ENCODE measurements at regions not wholly inside any gene's neighbourhood (a gene's known extent, or its start where the extent isn't known, plus 50 kb on each side); places are given as distances from the start of the nearest gene placed in this dataset.
"Not testable (repeated sequence)": the region's sequence is repeated elsewhere in the genome, so short reads cannot be mapped to it uniquely, and the experiment has no call there.

GRCh38 chr4:66465111-66465510 is 794.8 kb upstream of the EPHA5 start:
- Histone ChIP-seq H3K4me2 (ENCODE audit: low read depth, low read length, poor library complexity, severe bottlenecking) (no peak overlapping the region), H3K27ac (ENCODE audit: low read depth, low read length) (no peak overlapping the region), H3K4me3 (ENCODE audit: insufficient read depth, low read length, poor library complexity, severe bottlenecking) (no peak overlapping the region), H3K79me2 (ENCODE audit: insufficient read depth, low read length) (no peaks in the 10 kb centered on the region), H3F3A (ENCODE audit: insufficient read depth) (no peaks in the 10 kb centered on the region), H2AFZ (ENCODE audit: low read depth, low read length, severe bottlenecking) (no peak overlapping the region), H4K20me1 (ENCODE audit: low read depth, low read length) (no peaks in the 10 kb centered on the region), H3K27me3 (ENCODE audit: low read length) (no peaks in the 10 kb centered on the region), H3K9ac (ENCODE audit: low read length) (no peak overlapping the region), H3K36me3 (ENCODE audit: low read length) (no peaks in the 10 kb centered on the region), H3K9me2 (replicated peaks; ENCODE audit: insufficient read depth, low read length) (no peaks in the 10 kb centered on the region), H3K9me3 (ENCODE audit: insufficient read depth, low read length) (no peaks in the 10 kb centered on the region)
- TF ChIP-seq EZH2phosphoT487 (conservative IDR thresholded peaks at IDR 0.05; ENCODE audit: low read length) (no peak), CTCF (IDR thresholded peaks at IDR 0.05; ENCODE audit: insufficient read depth, low read length, poor library complexity, severe bottlenecking) (no peak)

- H3K9me3 ChIP-seq (ENCODE audit: insufficient read depth, low read length); H4K20me1 ChIP-seq (ENCODE audit: low read depth, low read length); H3K36me3 ChIP-seq (ENCODE audit: low read length); H3K9ac ChIP-seq (ENCODE audit: low read length); H2AFZ ChIP-seq (ENCODE audit: low read depth, low read length, severe bottlenecking); H3K27ac ChIP-seq (ENCODE audit: low read depth, low read length); H3K79me2 ChIP-seq (ENCODE audit: insufficient read depth, low read length); H3K9me2 ChIP-seq (replicated peaks; ENCODE audit: insufficient read depth, low read length); H3K4me2 ChIP-seq (ENCODE audit: low read depth, low read length, poor library complexity, severe bottlenecking); H3K4me3 ChIP-seq (ENCODE audit: insufficient read depth, low read length, poor library complexity, severe bottlenecking); H3K27me3 ChIP-seq (ENCODE audit: low read length); H3F3A ChIP-seq (ENCODE audit: insufficient read depth): not testable (repeated sequence)
These were observed 792.6 kb upstream of the EPHA5 start for GRCh38 chr4:66462890-66463289.

- no peaks in the 10 kb centered on the region for H3K9me2 ChIP-seq (replicated peaks; ENCODE audit: insufficient read depth, low read length)
- H3K36me3 ChIP-seq (ENCODE audit: low read length) = no peaks in the 10 kb centered on the region
- no peak overlapping the region for H3K4me3 ChIP-seq (ENCODE audit: insufficient read depth, low read length, poor library complexity, severe bottlenecking)
- H3F3A ChIP-seq (ENCODE audit: insufficient read depth) = no peaks in the 10 kb centered on the region
- H4K20me1 ChIP-seq (ENCODE audit: low read depth, low read length) = no peaks in the 10 kb centered on the region
- H3K9me3 ChIP-seq (ENCODE audit: insufficient read depth, low read length) = no peaks in the 10 kb centered on the region
- TF ChIP-seq CTCF (IDR thresholded peaks at IDR 0.05; ENCODE audit: insufficient read depth, low read length, poor library complexity, severe bottlenecking) (no peak), EZH2phosphoT487 (conservative IDR thresholded peaks at IDR 0.05; ENCODE audit: low read length) (no peak)
- H3K27me3 ChIP-seq (ENCODE audit: low read length) = no peaks in the 10 kb centered on the region
- H3K79me2 ChIP-seq (ENCODE audit: insufficient read depth, low read length) = no peaks in the 10 kb centered on the region
- no peak overlapping the region for H3K9ac ChIP-seq (ENCODE audit: low read length)
- H3K27ac ChIP-seq (ENCODE audit: low read depth, low read length) = no peak overlapping the region
- H2AFZ ChIP-seq (ENCODE audit: low read depth, low read length, severe bottlenecking) = no peak overlapping the region
- H3K4me2 ChIP-seq (ENCODE audit: low read depth, low read length, poor library complexity, severe bottlenecking) = no peak overlapping the region
These were observed 781.5 kb upstream of the EPHA5 start for GRCh38 chr4:66451741-66452140.

GRCh38 chr4:66443008-66443407 is 772.7 kb upstream of the EPHA5 start:
- Histone ChIP-seq H3F3A (ENCODE audit: insufficient read depth) (no peaks in the 10 kb centered on the region), H3K9me3 (ENCODE audit: insufficient read depth, low read length) (no peaks in the 10 kb centered on the region), H3K9me2 (replicated peaks; ENCODE audit: insufficient read depth, low read length) (no peaks in the 10 kb centered on the region)

More at GRCh38 chr4:66443008-66443407, 772.7 kb upstream of the EPHA5 start:
- H3K36me3 ChIP-seq (ENCODE audit: low read length) = no peaks in the 10 kb centered on the region
- H4K20me1 ChIP-seq (ENCODE audit: low read depth, low read length) = no peaks in the 10 kb centered on the region
- no peaks in the 10 kb centered on the region for H3K27me3 ChIP-seq (ENCODE audit: low read length)
- H3K4me2 ChIP-seq (ENCODE audit: low read depth, low read length, poor library complexity, severe bottlenecking) = no peak overlapping the region
- no peaks in the 10 kb centered on the region for H3K79me2 ChIP-seq (ENCODE audit: insufficient read depth, low read length)
- TF ChIP-seq CTCF (IDR thresholded peaks at IDR 0.05; ENCODE audit: insufficient read depth, low read length, poor library complexity, severe bottlenecking) (no peak), EZH2phosphoT487 (conservative IDR thresholded peaks at IDR 0.05; ENCODE audit: low read length) (no peak)
- no peak overlapping the region for H3K4me3 ChIP-seq (ENCODE audit: insufficient read depth, low read length, poor library complexity, severe bottlenecking)
- H3K9ac ChIP-seq (ENCODE audit: low read length) = no peak overlapping the region
- H3K27ac ChIP-seq (ENCODE audit: low read depth, low read length) = no peak overlapping the region
- H2AFZ ChIP-seq (ENCODE audit: low read depth, low read length, severe bottlenecking) = no peak overlapping the region

Data from SU-DHL-6 (cell line).